ENCODE measurements at regions not wholly inside any gene's neighbourhood (a gene's known extent, or its start where the extent isn't known, plus 50 kb on each side); places are given as distances from the start of the nearest gene placed in this dataset.
"Not testable (repeated sequence)": the region's sequence is repeated elsewhere in the genome, so short reads cannot be mapped to it uniquely, and the experiment has no call there.

GRCh38 chr2:142827170-142827569 is 50.3 kb upstream of the KYNU start:
- no peak for DNase-seq (ENCODE audit: low spot score)

- DNase-seq (ENCODE audit: low spot score): no peak
Observed at GRCh38 chr2:142825861-142826260, 51.6 kb upstream of the KYNU start.

- DNase-seq (ENCODE audit: low spot score): no peak
Observed at GRCh38 chr2:142824756-142825155, 52.7 kb upstream of the KYNU start.

- DNase-seq (ENCODE audit: low spot score): no peak
Observed at GRCh38 chr2:142822190-142822589, 55.3 kb upstream of the KYNU start.

- no peak for DNase-seq (ENCODE audit: low spot score)
Observed at GRCh38 chr2:142819411-142819810, 58.1 kb upstream of the KYNU start.

- no peak for DNase-seq (ENCODE audit: low spot score)
Observed at GRCh38 chr2:142815375-142815774, 62.1 kb upstream of the KYNU start.

- DNase-seq (ENCODE audit: low spot score): no peak
Observed at GRCh38 chr2:142813830-142814829, 63.3 kb upstream of the KYNU start.

GRCh38 chr2:142811644-142812043 is 65.8 kb upstream of the KYNU start:
- DNase-seq (ENCODE audit: low spot score): not testable (repeated sequence)

- DNase-seq (ENCODE audit: low spot score): no peak
Observed at GRCh38 chr2:142805244-142805643, 72.2 kb upstream of the KYNU start.

- DNase-seq (ENCODE audit: low spot score): no peak
Observed at GRCh38 chr2:142803158-142803557, 74.3 kb upstream of the KYNU start.

- DNase-seq (ENCODE audit: low spot score): no peak
Observed at GRCh38 chr2:142796588-142796987, 80.9 kb upstream of the KYNU start.

- no peak for DNase-seq (ENCODE audit: low spot score)
Observed at GRCh38 chr2:142796161-142796560, 81.3 kb upstream of the KYNU start.

- DNase-seq (ENCODE audit: low spot score): no peak
Observed at GRCh38 chr2:142794850-142795249, 82.6 kb upstream of the KYNU start.

- DNase-seq (ENCODE audit: low spot score): not testable (repeated sequence)
Observed at GRCh38 chr2:142792328-142792727, 85.1 kb upstream of the KYNU start.

- DNase-seq (ENCODE audit: low spot score): no peak
Observed at GRCh38 chr2:142791335-142791734, 86.1 kb upstream of the KYNU start.

GRCh38 chr2:142786918-142787702 is 90.4 kb upstream of the KYNU start:
- DNase-seq (ENCODE audit: low spot score): no peak

- no peak for DNase-seq (ENCODE audit: low spot score)
Observed at GRCh38 chr2:142782942-142783443, 94.5 kb upstream of the KYNU start.

GRCh38 chr2:142781146-142781545 is 96.3 kb upstream of the KYNU start:
- DNase-seq (ENCODE audit: low spot score): no peak

GRCh38 chr2:142778289-142778688 is 99.2 kb upstream of the KYNU start:
- no peak for DNase-seq (ENCODE audit: low spot score)

- DNase-seq (ENCODE audit: low spot score): no peak
Observed at GRCh38 chr2:142777742-142778141, 99.7 kb upstream of the KYNU start.

- DNase-seq (ENCODE audit: low spot score): no peak
Observed at GRCh38 chr2:142769761-142770160, 107.7 kb upstream of the KYNU start.

GRCh38 chr2:142767847-142768246 is 109.6 kb upstream of the KYNU start:
- DNase-seq (ENCODE audit: low spot score): no peak

- DNase-seq (ENCODE audit: low spot score): no peak
Observed at GRCh38 chr2:142758973-142759372, 118.5 kb upstream of the KYNU start.

Data from germinal center (tissue), 1 donor.